GM19372 (cell line): ENCODE measurements at regions not wholly inside any gene's neighbourhood (a gene's known extent, or its start where the extent isn't known, plus 50 kb on each side); places are given as distances from the start of the nearest gene placed in this dataset.

Experiments
- ATAC-seq: cut with Tn5 transposase; IDR thresholded peaks from one replicate; pipeline ENCODE4 v1.9.1; 2021; ENCODE audit warnings: mild to moderate bottlenecking, low read depth, moderate library complexity; ENCODE audit not compliant: unreplicated experiment

- ATAC-seq: no peak
These were observed 679.2 kb downstream of the NLGN4X start for GRCh38 chrX:5549512-5549911.

- ATAC-seq: no peak
These were observed 691.6 kb downstream of the NLGN4X start for GRCh38 chrX:5537098-5537497.

GRCh38 chrX:5536261-5536660 lies 692.4 kb downstream of the NLGN4X start:
- no peak for ATAC-seq

- no peak for ATAC-seq
These were observed 700.6 kb downstream of the NLGN4X start for GRCh38 chrX:5528057-5528456.

GRCh38 chrX:5526191-5526590 lies 702.5 kb downstream of the NLGN4X start:
- no peak for ATAC-seq

GRCh38 chrX:5490786-5491563 lies 737.7 kb downstream of the NLGN4X start:
- ATAC-seq: no peak

- ATAC-seq: no peak
These were observed 754.4 kb downstream of the NLGN4X start for GRCh38 chrX:5474282-5474681.

- ATAC-seq: no peak
These were observed 770.3 kb downstream of the NLGN4X start for GRCh38 chrX:5458300-5458842.

- ATAC-seq: no peak
These were observed 779.3 kb downstream of the NLGN4X start for GRCh38 chrX:5449323-5449722.

GRCh38 chrX:5431823-5432222 lies 796.8 kb downstream of the NLGN4X start:
- ATAC-seq: no peak

- no peak for ATAC-seq
These were observed 803.5 kb downstream of the NLGN4X start for GRCh38 chrX:5425119-5425518.

GRCh38 chrX:5417381-5417780 lies 811.3 kb downstream of the NLGN4X start:
- ATAC-seq: no peak

- ATAC-seq: no peak
These were observed 812.9 kb downstream of the NLGN4X start for GRCh38 chrX:5415738-5416137.

- ATAC-seq: no peak
These were observed 819.6 kb downstream of the NLGN4X start for GRCh38 chrX:5409106-5409505.

GRCh38 chrX:5402461-5402860 lies 826.2 kb downstream of the NLGN4X start:
- no peak for ATAC-seq

- no peak for ATAC-seq
These were observed 829.3 kb downstream of the NLGN4X start for GRCh38 chrX:5399403-5399802.

GRCh38 chrX:5397409-5397808 lies 831.3 kb downstream of the NLGN4X start:
- ATAC-seq: no peak

- ATAC-seq: no peak
These were observed 838.3 kb downstream of the NLGN4X start for GRCh38 chrX:5390376-5390775.

- ATAC-seq: no peak
These were observed 840.6 kb downstream of the NLGN4X start for GRCh38 chrX:5388087-5388486.

GRCh38 chrX:5380426-5380825 lies 848.2 kb downstream of the NLGN4X start:
- no peak for ATAC-seq

GRCh38 chrX:5341902-5342301 lies 886.8 kb downstream of the NLGN4X start:
- no peak for ATAC-seq

GRCh38 chrX:5337160-5337559 lies 891.5 kb downstream of the NLGN4X start:
- no peak for ATAC-seq
